OCI-LY7 (cell line): ENCODE measurements at regions not wholly inside any gene's neighbourhood (a gene's known extent, or its start where the extent isn't known, plus 50 kb on each side); places are given as distances from the start of the nearest gene placed in this dataset.

Source experiments
- BruUV-seq: library from RNA; stranded (reverse); fragments of 400-500 nt; replicated peaks from 2 replicates; lab custom pipeline; 2021; lab: Mats Ljungman, UMichigan
- CTCF ChIA-PET: fragments of 300-600 bp; sonication (Branson Sonifier 250); formaldehyde crosslinking; loops from one replicate; lab custom pipeline; 2022; ENCODE audit warnings: antibody characterized with exemption; ENCODE audit not compliant: unreplicated experiment; lab: Charles Lee
- POLR2A ChIA-PET: fragments of 300-600 bp; sonication (Branson Sonifier 250); formaldehyde crosslinking; loops from one replicate; lab custom pipeline; 2022; ENCODE audit warnings: antibody characterized with exemption; lab: Charles Lee
- DNase-seq: peaks from one replicate; pipeline ENCODE4 v3.0.0-alpha.2; 2015; ENCODE audit warnings: low spot score
- H2AFZ ChIP-seq: fragments of 200-600 bp; sonication (generic), shearing (Covaris generic); 2 replicates; pipeline ENCODE4 v1.6.1; 2014; ENCODE audit warnings: mild to moderate bottlenecking, antibody characterized with exemption, low read length, moderate library complexity
- H3K27ac ChIP-seq: fragments of 200-600 bp; sonication (generic); 2 replicates; pipeline ENCODE4 v1.5.1; 2014; ENCODE audit warnings: mixed run types, low read depth, mild to moderate bottlenecking, moderate library complexity, low read length, inconsistent platforms; ENCODE audit not compliant: poor library complexity, severe bottlenecking
- H3K36me3 ChIP-seq: fragments of 200-600 bp; sonication (generic); 2 replicates; pipeline ENCODE4 v1.6.1; 2014; ENCODE audit warnings: mild to moderate bottlenecking, antibody characterized with exemption, low read length, moderate library complexity, mixed read lengths; ENCODE audit not compliant: insufficient read depth
- H3K4me1 ChIP-seq: fragments of 200-600 bp; sonication (generic); 2 replicates; pipeline ENCODE4 v1.5.1; 2014; ENCODE audit warnings: mild to moderate bottlenecking, low read length; ENCODE audit not compliant: insufficient read depth, poor library complexity, severe bottlenecking
- H3K4me2 ChIP-seq: fragments of 200-600 bp; sonication (generic); 2 replicates; pipeline ENCODE4 v1.6.1; 2014; ENCODE audit warnings: mild to moderate bottlenecking, low read length
- H3K4me3 ChIP-seq: fragments of 200-600 bp; sonication (generic); 2 replicates; pipeline ENCODE4 v1.5.1; 2014; ENCODE audit warnings: mild to moderate bottlenecking, low read depth, low read length; ENCODE audit not compliant: poor library complexity, severe bottlenecking
- H3K79me2 ChIP-seq: fragments of 200-600 bp; sonication (generic); 2 replicates; pipeline ENCODE4 v1.6.1; 2016; ENCODE audit warnings: low read depth, mild to moderate bottlenecking, low read length, moderate library complexity, mixed read lengths; ENCODE audit not compliant: insufficient read depth
- H3K9me2 ChIP-seq: fragments of 200-600 bp; sonication (generic); 2 replicates; pipeline ENCODE4 v1.6.1; 2016; ENCODE audit warnings: mild to moderate bottlenecking, low read length, mixed read lengths; ENCODE audit not compliant: insufficient read depth
- H3K9me3 ChIP-seq: fragments of 200-600 bp; sonication (generic); 2 replicates; pipeline ENCODE4 v1.6.1; 2014; ENCODE audit warnings: mild to moderate bottlenecking, mixed run types, low read length, mixed read lengths
- H4K20me1 ChIP-seq: fragments of 200-600 bp; sonication (generic); 2 replicates; pipeline ENCODE4 v1.6.1; 2014; ENCODE audit warnings: mild to moderate bottlenecking, antibody characterized with exemption, low read length, moderate library complexity, mixed read lengths; ENCODE audit not compliant: insufficient read depth
- EZH2phosphoT487 ChIP-seq: fragments of 200-600 bp; sonication (generic); IDR thresholded peaks from 2 replicates; pipeline ENCODE4 v1.6.1; 2018; ENCODE audit warnings: low read depth, borderline replicate concordance, mild to moderate bottlenecking, mixed run types, antibody characterized with exemption, low read length, moderate library complexity, mixed read lengths
- intact Hi-C: fragments of 100-400 bp; cut with micrococcal nuclease; formaldehyde crosslinking; loops from one replicate; pipeline ENCODE4 v1.10.0; 2022; ENCODE audit not compliant: unreplicated experiment
- TF ChIP-seq, protein P1 (sequence below): fragments of 200-600 bp; sonication (generic); conservative IDR thresholded peaks from 2 replicates; pipeline ENCODE4 v1.5.1; 2014; ENCODE audit warnings: mild to moderate bottlenecking, antibody characterized with exemption, low read length, moderate library complexity, mixed read lengths

GRCh38 chr6:165805067-165805555 lies 142.1 kb upstream of the PDE10A start:
- ChIA-PET CTCF (no interaction called here), POLR2A (no interaction called here)
- no peak overlapping the region for H3K4me3 ChIP-seq
- no peak for DNase-seq
- TF ChIP-seq EZH2phosphoT487 = no peak
- TF ChIP-seq, protein P1, sequence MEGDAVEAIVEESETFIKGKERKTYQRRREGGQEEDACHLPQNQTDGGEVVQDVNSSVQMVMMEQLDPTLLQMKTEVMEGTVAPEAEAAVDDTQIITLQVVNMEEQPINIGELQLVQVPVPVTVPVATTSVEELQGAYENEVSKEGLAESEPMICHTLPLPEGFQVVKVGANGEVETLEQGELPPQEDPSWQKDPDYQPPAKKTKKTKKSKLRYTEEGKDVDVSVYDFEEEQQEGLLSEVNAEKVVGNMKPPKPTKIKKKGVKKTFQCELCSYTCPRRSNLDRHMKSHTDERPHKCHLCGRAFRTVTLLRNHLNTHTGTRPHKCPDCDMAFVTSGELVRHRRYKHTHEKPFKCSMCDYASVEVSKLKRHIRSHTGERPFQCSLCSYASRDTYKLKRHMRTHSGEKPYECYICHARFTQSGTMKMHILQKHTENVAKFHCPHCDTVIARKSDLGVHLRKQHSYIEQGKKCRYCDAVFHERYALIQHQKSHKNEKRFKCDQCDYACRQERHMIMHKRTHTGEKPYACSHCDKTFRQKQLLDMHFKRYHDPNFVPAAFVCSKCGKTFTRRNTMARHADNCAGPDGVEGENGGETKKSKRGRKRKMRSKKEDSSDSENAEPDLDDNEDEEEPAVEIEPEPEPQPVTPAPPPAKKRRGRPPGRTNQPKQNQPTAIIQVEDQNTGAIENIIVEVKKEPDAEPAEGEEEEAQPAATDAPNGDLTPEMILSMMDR = no peak
- H4K20me1 ChIP-seq = no peaks in the 10 kb centered on the region
- no TSS peak for BruUV-seq
- no peaks in the 10 kb centered on the region for H3K9me3 ChIP-seq
- H3K79me2 ChIP-seq = no peaks in the 10 kb centered on the region
- intact Hi-C loops = no loop called here
- H2AFZ ChIP-seq = no peak overlapping the region
- H3K4me2 ChIP-seq = no peak overlapping the region
- H3K4me1 ChIP-seq = no peaks in the 10 kb centered on the region
- no peaks in the 10 kb centered on the region for H3K36me3 ChIP-seq
- no peak overlapping the region for H3K27ac ChIP-seq
- no peaks in the 10 kb centered on the region for H3K9me2 ChIP-seq

GRCh38 chr6:165804331-165805066 lies 141.5 kb upstream of the PDE10A start:
- Histone ChIP-seq H3K4me1 (no peaks in the 10 kb centered on the region), H3K4me2 (no peak overlapping the region), H3K4me3 (no peak overlapping the region), H3K79me2 (no peaks in the 10 kb centered on the region), H3K27ac (no peak overlapping the region), H2AFZ (no peak overlapping the region), H3K9me3 (no peaks in the 10 kb centered on the region), H3K36me3 (no peaks in the 10 kb centered on the region), H3K9me2 (no peaks in the 10 kb centered on the region), H4K20me1 (no peaks in the 10 kb centered on the region)
- TF ChIP-seq EZH2phosphoT487 = no peak
- TF ChIP-seq, protein P1 = no peak
- DNase-seq = no peak
- CTCF ChIA-PET = no interaction called here
- no TSS peak for BruUV-seq
- intact Hi-C loops = no loop called here
- POLR2A ChIA-PET = no interaction called here

DNA sequence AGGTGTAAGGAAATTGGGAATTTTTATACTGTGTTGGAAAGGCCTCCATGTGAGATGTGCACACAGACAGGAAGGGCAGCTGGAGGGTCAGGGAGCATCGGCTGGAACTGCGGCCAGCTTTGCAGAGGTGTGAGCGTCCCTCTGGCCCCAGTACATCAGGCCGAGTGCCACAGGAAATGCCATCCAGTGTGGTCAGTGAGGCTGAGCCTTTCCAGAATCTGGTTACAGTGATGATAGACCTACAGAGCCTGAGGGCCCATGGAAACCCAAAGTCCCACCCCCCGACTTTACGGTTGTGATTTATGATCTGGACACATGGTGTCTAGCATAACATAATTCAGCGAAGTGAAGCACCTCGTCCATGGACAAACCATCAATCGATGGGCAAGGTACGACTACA lies 137.3 kb upstream of the PDE10A start:
- DNase-seq = no peak
- POLR2A ChIA-PET = no interaction called here
- Histone ChIP-seq H4K20me1 (no peaks in the 10 kb centered on the region), H3K4me1 (no peaks in the 10 kb centered on the region), H3K79me2 (no peaks in the 10 kb centered on the region), H3K9me3 (no peaks in the 10 kb centered on the region), H3K4me2 (no peak overlapping the region), H3K4me3 (no peak overlapping the region), H3K9me2 (no peaks in the 10 kb centered on the region), H3K27ac (no peak overlapping the region), H3K36me3 (no peaks in the 10 kb centered on the region), H2AFZ (no peak overlapping the region)
- TF ChIP-seq EZH2phosphoT487 = no peak
- TF ChIP-seq, protein P1 = no peak
- CTCF ChIA-PET = no interaction called here
- intact Hi-C loops = no loop called here
- BruUV-seq = no TSS peak
